ENCODE measurements at regions not wholly inside any gene's neighbourhood (a gene's known extent, or its start where the extent isn't known, plus 50 kb on each side); places are given as distances from the start of the nearest gene placed in this dataset.
A peak's percentile ranks its signal among the peaks of the same experiment; 100 is the strongest.

GRCh38 chr3:194215392-194215791 is 79.4 kb downstream of the HES1 start:
- no peak overlapping the region for H3K14ac ChIP-seq (ENCODE audit: insufficient read depth, low read length)
- H3K79me2 ChIP-seq (ENCODE audit: insufficient read depth, low read length): no peaks in the 10 kb centered on the region
- no peak overlapping the region for H4K8ac ChIP-seq (replicated peaks; ENCODE audit: insufficient read length, low read depth, low read length)
- no peak overlapping the region for H3K23ac ChIP-seq (ENCODE audit: insufficient read length, low read depth, low read length)
- H2BK20ac ChIP-seq (ENCODE audit: low read depth, low read length, poor library complexity, severe bottlenecking): no peak overlapping the region
- peak overlapping the region; percentile 28 for H4K91ac ChIP-seq (ENCODE audit: insufficient read length, low read depth, low read length)
- no peak overlapping the region for H3K4me2 ChIP-seq (ENCODE audit: insufficient read depth, insufficient read length, low read length)
- no peak overlapping the region for H3K56ac ChIP-seq (ENCODE audit: insufficient read length, low read depth, low read length)
- H3K4ac ChIP-seq (ENCODE audit: low read depth, low read length): no peak overlapping the region
- H2AFZ ChIP-seq (ENCODE audit: low read length): no peak overlapping the region
- no CpG with 5 or more reads among the region's 6 CpGs for WGBS (ENCODE audit: extremely low coverage, insufficient read length, low lambda C conversion rate)
- H3K27ac ChIP-seq (ENCODE audit: insufficient read length, low read depth, low read length): no peak overlapping the region
- no peak overlapping the region for H2BK120ac ChIP-seq (ENCODE audit: low read depth, low read length, poor library complexity, severe bottlenecking)
- H3K4me1 Mint-ChIP-seq: peaks cover 67 to 71% of the 10 kb centered on the region in 2 experiments
- no peaks in the 10 kb centered on the region for H4K20me1 ChIP-seq (ENCODE audit: control insufficient read depth, insufficient read depth, insufficient read length)
- peak overlapping the region; percentile 62 for H2AK5ac ChIP-seq (ENCODE audit: insufficient read length, low read length)
- no peaks in the 10 kb centered on the region for H3K9me3 ChIP-seq (ENCODE audit: control insufficient read depth, low read depth, low read length)
- no peaks in the 10 kb centered on the region for H3K27me3 ChIP-seq (ENCODE audit: insufficient read depth, low read length)
- H3K27ac Mint-ChIP-seq: peak overlapping the region in 1 of 3 experiments; percentile 56; a peak in 1 of 7 replicates
- H2BK12ac ChIP-seq (ENCODE audit: insufficient read length, low read depth, low read length): no peak overlapping the region
- no peak overlapping the region for H3K4me3 Mint-ChIP-seq
- H2BK15ac ChIP-seq (ENCODE audit: low read depth, low read length): no peak overlapping the region; the same call in 1 of the 2 replicates
- H3K36me3 Mint-ChIP-seq (ENCODE audit: insufficient read depth in 1 of 3, low read depth in 3 of 3): no peaks in the 10 kb centered on the region; a peak in 1 of 7 replicates
- no peak for DNase-seq
- no peaks in the 10 kb centered on the region for H3K79me1 ChIP-seq (ENCODE audit: insufficient read depth, low read depth, low read length, poor library complexity, severe bottlenecking)
- TF ChIP-seq CTCF (conservative IDR thresholded peaks at IDR 0.05): no peak
- no peak overlapping the region for H3K18ac ChIP-seq (ENCODE audit: insufficient read length, low read depth, low read length)
- peaks cover 7% of the 10 kb centered on the region; the same call in 1 of the 2 replicates for H3K27me3 Mint-ChIP-seq (ENCODE audit: low read depth)
- no peak overlapping the region for H2BK5ac ChIP-seq (ENCODE audit: insufficient read length, low read length)
- H3K9ac ChIP-seq (ENCODE audit: extremely low read depth, insufficient read length, low read length): no peak overlapping the region
- H3K9me3 Mint-ChIP-seq: no peaks in the 10 kb centered on the region; a peak in 1 of 5 replicates
- H3K4me1 ChIP-seq (ENCODE audit: insufficient read depth, low read length): peaks cover 10% of the 10 kb centered on the region; the same call in 1 of the 2 replicates
- H3T11ph ChIP-seq (ENCODE audit: low read length): no peak overlapping the region
- H4K5ac ChIP-seq (ENCODE audit: insufficient read length, low read depth, low read length): no peak overlapping the region
- H3K23me2 ChIP-seq (ENCODE audit: insufficient read length, low read depth, low read length, poor library complexity, severe bottlenecking): no peaks in the 10 kb centered on the region

Measured in H9 (cell line).